Chondrocyte (in vitro differentiated cells): ENCODE measurements at regions not wholly inside any gene's neighbourhood (a gene's known extent, or its start where the extent isn't known, plus 50 kb on each side); places are given as distances from the start of the nearest gene placed in this dataset.

Experiments
- DNase-seq: peaks from one replicate; pipeline ENCODE4 v3.0.0; 2021; ENCODE audit warnings: mixed read lengths, low spot score
- H3K27ac Mint-ChIP-seq: one replicate; pipeline ENCODE4 v1.8.0; 2021; ENCODE audit warnings: mild to moderate bottlenecking, moderate library complexity, mixed read lengths; ENCODE audit not compliant: unreplicated experiment
- H3K27me3 Mint-ChIP-seq: 2 replicates; pipeline ENCODE4 v1.8.0; 2021; ENCODE audit warnings: low read depth, mixed read lengths
- H3K36me3 Mint-ChIP-seq: 2 replicates; pipeline ENCODE4 v1.8.0; 2021; ENCODE audit warnings: low read depth, mixed read lengths
- H3K4me1 Mint-ChIP-seq: 2 replicates; pipeline ENCODE4 v1.8.0; 2021; ENCODE audit warnings: low read depth, mild to moderate bottlenecking, mixed read lengths
- H3K4me3 Mint-ChIP-seq: one replicate; pipeline ENCODE4 v1.8.0; 2021; ENCODE audit warnings: mild to moderate bottlenecking, moderate library complexity, mixed read lengths; ENCODE audit not compliant: unreplicated experiment
- H3K9me3 Mint-ChIP-seq: 2 replicates; pipeline ENCODE4 v1.8.0; 2021; ENCODE audit warnings: low read depth, mixed read lengths
- TF ChIP-seq, protein P1 (sequence below): fragments of 200-600 bp; sonication (generic); IDR thresholded peaks from 2 replicates; pipeline ENCODE4 v1.5.0; 2021; ENCODE audit warnings: antibody characterized with exemption, mild to moderate bottlenecking, moderate library complexity

DNA sequence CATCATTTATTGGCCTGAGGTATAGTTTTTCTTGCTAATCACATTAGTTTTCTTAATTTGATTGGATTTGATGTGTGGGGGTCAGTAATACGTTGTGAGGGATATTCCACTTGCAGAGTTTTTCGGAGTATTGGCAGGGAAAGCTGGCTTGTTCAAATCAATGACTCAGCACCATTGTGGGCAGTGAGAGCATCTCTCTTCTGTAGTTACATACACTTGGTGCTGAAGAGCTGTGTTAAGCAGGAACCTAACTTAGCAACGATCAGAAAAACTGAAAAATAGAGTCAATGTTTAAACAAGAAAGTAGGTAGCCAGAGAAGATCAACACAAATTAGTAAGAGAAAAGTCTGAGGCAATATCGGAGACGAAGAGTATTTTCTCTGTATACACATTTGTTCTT, 344.6 kb upstream of the EDIL3 start:
- no peaks in the 10 kb centered on the region for H3K36me3 Mint-ChIP-seq
- H3K27me3 Mint-ChIP-seq: no peaks in the 10 kb centered on the region
- TF ChIP-seq, protein P1, sequence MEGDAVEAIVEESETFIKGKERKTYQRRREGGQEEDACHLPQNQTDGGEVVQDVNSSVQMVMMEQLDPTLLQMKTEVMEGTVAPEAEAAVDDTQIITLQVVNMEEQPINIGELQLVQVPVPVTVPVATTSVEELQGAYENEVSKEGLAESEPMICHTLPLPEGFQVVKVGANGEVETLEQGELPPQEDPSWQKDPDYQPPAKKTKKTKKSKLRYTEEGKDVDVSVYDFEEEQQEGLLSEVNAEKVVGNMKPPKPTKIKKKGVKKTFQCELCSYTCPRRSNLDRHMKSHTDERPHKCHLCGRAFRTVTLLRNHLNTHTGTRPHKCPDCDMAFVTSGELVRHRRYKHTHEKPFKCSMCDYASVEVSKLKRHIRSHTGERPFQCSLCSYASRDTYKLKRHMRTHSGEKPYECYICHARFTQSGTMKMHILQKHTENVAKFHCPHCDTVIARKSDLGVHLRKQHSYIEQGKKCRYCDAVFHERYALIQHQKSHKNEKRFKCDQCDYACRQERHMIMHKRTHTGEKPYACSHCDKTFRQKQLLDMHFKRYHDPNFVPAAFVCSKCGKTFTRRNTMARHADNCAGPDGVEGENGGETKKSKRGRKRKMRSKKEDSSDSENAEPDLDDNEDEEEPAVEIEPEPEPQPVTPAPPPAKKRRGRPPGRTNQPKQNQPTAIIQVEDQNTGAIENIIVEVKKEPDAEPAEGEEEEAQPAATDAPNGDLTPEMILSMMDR: no peak
- no peak overlapping the region for H3K27ac Mint-ChIP-seq
- no peaks in the 10 kb centered on the region for H3K4me1 Mint-ChIP-seq
- no peak overlapping the region for H3K4me3 Mint-ChIP-seq
- no peak for DNase-seq
- H3K9me3 Mint-ChIP-seq: no peaks in the 10 kb centered on the region

DNA sequence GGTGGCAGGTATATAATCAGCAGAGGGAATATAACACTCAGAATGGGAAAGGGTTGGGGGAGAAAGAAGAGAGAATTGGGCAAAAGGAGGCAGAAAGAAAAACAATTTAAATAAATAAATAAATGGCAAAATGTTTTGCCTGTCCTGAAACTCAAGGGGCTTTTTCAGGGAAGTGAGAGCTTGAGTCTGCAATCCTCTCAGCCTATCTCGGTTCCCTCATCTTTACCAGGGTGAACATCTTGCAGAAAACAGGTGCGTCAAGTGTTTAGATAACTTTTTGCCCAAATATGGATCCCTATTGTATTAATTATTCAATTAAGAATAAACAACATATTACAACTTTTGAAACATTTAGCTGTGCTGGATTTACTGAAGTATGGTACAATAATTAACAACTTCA, 343.0 kb upstream of the EDIL3 start:
- no peaks in the 10 kb centered on the region for H3K4me1 Mint-ChIP-seq
- TF ChIP-seq, protein P1: no peak
- H3K4me3 Mint-ChIP-seq: no peak overlapping the region
- no peak overlapping the region for H3K27ac Mint-ChIP-seq
- no peaks in the 10 kb centered on the region for H3K9me3 Mint-ChIP-seq
- no peaks in the 10 kb centered on the region for H3K36me3 Mint-ChIP-seq
- DNase-seq: no peak
- H3K27me3 Mint-ChIP-seq: no peaks in the 10 kb centered on the region

DNA sequence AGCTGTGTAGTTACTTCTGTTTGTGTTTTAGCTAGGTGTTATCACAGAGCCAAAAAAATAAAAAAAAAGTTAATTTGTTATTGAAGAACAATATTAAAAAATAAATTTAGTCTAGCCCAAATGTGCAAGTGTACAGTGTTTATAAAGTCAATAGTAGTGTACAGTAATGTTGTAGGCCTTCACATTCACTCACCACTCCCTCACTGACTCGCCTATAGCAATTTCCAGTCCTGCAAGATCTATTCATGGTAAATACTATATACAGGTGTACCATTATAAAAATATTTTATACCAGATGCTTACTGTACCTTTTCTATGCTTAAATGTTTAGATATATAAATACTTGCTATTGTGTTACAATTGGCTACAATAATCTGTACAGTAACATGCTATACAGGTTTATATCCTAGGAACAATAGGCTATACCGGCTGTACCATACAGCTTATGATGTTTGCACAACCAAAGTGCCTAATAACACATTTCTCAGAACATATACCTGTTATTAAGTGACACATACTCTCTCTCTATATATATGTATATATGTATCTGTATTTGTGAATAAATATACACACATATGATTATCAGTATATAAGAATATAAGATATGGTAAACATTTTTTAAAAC, 341.4 kb upstream of the EDIL3 start:
- H3K4me1 Mint-ChIP-seq: no peaks in the 10 kb centered on the region
- no peaks in the 10 kb centered on the region for H3K27me3 Mint-ChIP-seq
- no peaks in the 10 kb centered on the region for H3K9me3 Mint-ChIP-seq
- H3K27ac Mint-ChIP-seq: no peak overlapping the region
- H3K4me3 Mint-ChIP-seq: no peak overlapping the region
- TF ChIP-seq, protein P1: no peak
- DNase-seq: no peak
- no peaks in the 10 kb centered on the region for H3K36me3 Mint-ChIP-seq

DNA sequence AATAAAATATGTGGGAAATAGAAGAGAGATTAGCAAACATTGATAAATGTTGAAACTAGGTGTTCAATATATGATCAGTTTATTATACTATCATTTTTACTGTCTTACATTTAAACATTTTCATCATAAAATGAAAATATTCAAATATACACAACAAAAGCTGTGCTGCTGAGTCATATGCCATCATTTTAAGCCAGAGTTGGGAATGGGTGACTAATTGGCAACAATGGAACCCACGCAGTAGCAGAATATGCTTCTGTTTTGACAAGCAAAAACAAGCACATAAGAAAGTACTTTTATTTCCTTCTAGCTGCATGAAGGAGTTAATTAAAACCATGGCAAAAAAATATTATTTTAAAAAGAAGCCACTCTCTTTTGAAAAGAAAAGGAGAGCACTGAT, 340.0 kb upstream of the EDIL3 start:
- Mint-ChIP-seq H3K4me3 (no peak overlapping the region), H3K4me1 (no peaks in the 10 kb centered on the region), H3K9me3 (peaks cover 4% of the 10 kb centered on the region), H3K27ac (no peak overlapping the region), H3K36me3 (no peaks in the 10 kb centered on the region), H3K27me3 (no peaks in the 10 kb centered on the region)
- TF ChIP-seq, protein P1: no peak
- no peak for DNase-seq

DNA sequence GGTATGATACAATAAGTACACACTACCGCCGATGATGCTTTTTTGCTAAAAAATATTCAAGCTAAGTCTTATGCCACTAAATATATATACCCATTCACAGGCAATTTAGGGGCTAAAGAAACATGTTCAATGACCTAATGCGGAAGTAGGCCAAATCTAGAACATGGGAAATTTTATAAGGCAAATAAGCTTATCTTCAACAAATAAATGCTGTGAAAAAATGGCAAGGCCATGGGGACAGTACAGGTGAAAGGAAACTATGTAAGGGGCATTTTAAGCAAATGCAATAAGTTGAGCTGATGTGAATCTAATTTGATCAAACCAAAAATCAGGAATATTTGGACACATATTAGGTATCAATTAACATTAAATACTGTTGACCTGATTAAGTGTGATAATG, 339.5 kb upstream of the EDIL3 start:
- TF ChIP-seq, protein P1: no peak
- Mint-ChIP-seq H3K27ac (no peak overlapping the region), H3K9me3 (peaks cover 9% of the 10 kb centered on the region), H3K27me3 (no peaks in the 10 kb centered on the region), H3K36me3 (no peaks in the 10 kb centered on the region), H3K4me3 (no peak overlapping the region), H3K4me1 (no peaks in the 10 kb centered on the region)
- DNase-seq: no peak
